ENCODE measurements at regions not wholly inside any gene's neighbourhood (a gene's known extent, or its start where the extent isn't known, plus 50 kb on each side); places are given as distances from the start of the nearest gene placed in this dataset.

- no peak for DNase-seq
Measured at GRCh38 chr6:123127807-123128206, 131.8 kb downstream of the CLVS2 start.

- no peak for DNase-seq
Measured at GRCh38 chr6:123150076-123150475, 154.0 kb downstream of the CLVS2 start.

GRCh38 chr6:123159861-123160260 lies 163.8 kb downstream of the CLVS2 start:
- peak; percentile 51 for DNase-seq

Measured in hindlimb muscle (tissue), 1 donor.